GM19328 (cell line): ENCODE measurements at regions not wholly inside any gene's neighbourhood (a gene's known extent, or its start where the extent isn't known, plus 50 kb on each side); places are given as distances from the start of the nearest gene placed in this dataset.
"Not testable (repeated sequence)": the region's sequence is repeated elsewhere in the genome, so short reads cannot be mapped to it uniquely, and the experiment has no call there.

Experiments used
- ATAC-seq: cut with Tn5 transposase; IDR thresholded peaks from one replicate; pipeline ENCODE4 v1.9.1; 2021; ENCODE audit warnings: mild to moderate bottlenecking, moderate library complexity; ENCODE audit not compliant: unreplicated experiment

DNA sequence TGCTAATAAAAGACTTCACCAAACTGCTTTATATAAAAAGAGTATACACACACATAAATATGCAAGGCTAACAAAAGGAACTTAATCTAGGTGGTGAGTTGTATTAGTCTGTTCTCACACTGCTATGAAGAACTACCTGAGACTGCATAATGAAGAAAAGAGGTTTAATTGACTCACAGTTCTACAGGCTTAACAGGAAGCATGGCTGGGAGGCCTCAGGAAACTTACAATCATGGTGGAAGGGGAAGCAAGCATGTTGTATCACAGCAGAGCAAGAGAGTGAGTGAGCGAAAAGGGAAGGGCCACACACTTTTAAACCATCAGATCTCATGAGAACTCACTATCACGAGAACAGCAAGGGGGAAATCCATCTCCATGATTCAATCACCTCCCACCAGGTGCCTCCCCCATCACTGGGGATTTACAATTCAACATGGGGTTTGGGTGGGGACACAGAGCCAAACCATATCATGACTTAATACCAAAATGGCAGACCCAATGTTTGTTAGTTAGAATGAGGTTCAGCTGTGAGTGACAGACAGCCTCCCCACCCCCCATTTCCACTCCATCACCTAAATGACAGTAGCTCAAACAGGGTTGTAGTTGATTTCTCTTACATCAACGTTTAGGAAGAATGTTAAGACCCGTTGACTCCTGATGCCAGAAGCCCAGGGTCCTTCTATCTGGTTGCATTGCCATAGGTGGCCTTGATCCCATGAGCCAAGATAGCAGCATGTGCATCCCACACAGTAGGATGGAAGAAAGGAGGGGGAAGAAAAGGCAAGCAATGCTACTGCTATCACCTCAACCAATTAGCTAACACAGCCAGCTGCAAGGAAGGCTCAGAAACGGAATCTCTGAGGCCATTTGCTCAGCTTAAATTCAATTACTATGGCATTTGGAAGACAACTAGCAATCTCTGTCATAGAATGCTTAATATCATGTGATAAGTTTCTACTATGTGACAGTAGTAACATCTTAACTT is 77.0 kb downstream of the CCDC71L start:
- no peak for ATAC-seq

DNA sequence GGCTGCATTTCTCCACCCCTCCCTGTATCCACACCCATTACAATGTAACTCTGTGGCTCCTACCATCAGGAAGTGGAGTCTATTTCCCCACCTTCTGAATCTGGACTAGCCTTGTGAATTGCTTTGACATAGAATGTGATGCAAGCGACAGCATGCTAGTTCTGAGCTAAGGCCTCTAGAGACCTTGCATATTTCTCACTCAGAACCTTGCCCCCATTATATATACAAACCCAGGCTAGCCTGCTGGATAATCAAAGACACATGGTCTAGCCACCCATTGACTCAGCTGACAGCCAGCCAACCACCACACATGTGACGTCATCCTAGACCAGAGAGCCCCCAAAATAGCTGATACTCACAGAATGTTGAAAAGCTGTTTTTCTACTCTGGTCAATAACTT is 77.9 kb downstream of the CCDC71L start:
- ATAC-seq: no peak

DNA sequence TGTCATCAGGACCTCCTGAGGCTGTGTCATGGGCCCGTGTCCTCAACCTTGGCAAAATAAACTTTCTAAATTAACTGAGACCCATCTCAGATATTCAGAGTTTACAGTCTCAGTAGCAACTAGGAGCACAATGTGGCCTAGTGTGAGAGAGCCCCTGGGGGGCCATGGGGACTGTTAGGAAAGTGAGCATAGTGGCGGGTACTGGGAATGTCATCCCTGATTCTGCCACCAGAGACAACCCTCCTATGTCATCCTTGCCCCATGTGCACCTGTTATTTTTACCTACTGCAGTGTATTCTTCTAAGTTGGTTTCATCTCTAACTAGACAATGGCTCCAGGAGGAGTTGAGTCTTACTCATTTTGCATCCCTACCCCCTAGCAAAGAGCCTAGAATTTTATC is 78.6 kb downstream of the CCDC71L start:
- no peak for ATAC-seq

DNA sequence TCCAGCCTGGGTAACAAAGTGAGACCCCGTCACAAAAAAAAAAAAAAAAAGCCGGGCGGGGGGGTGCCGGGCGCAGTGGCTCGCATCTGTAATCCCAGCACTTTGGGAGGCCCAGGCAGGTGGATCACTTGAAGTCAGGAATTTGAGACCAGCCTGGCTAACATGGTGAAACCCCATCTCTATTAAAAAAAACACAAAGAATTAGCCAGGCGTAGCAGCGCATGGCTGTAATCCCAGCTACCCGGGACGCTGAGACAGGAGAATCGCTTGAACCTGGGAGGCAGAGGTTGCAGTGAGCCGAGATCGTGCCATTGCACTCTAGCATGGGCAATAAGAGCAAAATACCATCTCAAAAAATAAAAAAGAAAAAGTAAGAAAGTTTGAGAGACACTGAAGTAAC is 81.9 kb downstream of the CCDC71L start:
- ATAC-seq: not testable (repeated sequence)

DNA sequence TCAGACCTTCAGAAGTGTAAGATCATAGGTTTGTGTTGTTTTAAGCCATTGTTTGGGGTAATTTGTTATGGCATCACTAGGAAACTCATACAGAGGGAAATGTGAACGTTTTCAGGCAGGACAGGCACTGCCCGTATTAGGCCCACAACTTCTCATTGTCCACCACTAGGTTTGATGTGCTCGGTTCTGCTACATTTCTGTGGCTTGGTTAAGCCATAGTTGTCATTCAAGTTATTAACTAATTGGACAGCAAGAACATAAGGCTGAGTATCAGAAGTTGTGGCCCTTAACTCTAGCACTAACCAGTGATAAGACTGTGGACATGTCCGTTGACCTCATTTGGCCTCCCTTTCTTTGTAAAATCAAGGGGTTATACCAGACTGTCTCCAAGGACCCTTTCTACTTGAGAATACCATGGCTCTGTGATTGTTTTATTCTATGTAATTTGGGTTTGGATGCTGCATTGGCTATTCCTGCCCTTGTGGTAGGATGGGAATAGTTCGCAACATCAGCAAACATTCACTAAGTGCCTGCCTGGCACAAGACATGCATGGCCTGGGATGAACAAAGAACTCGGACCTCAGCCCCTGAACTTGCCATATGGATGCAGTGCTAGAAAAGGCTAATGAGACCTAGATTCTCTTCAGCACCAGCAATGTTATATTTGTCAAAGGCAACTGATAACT is 85.7 kb downstream of the CCDC71L start:
- ATAC-seq: no peak

DNA sequence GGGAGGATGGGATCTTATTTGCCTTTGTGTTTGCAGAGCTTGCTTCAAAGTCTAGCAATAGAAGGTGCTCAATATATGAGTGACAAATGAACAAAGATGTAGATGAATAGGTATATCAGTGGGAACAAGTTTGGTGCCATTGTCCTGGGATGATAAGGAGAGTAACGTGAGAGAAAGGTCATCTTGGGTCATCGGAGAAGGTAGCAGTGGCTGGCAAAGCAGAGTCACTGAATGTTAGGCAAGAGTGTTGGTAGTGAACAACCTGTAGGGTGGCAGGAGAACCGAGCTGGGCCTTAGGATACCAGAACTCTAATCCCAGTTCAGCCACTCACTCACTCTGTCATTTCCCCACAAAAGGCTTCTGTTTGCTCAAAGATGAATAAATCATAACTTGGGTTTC is 87.2 kb downstream of the CCDC71L start:
- ATAC-seq: no peak

DNA sequence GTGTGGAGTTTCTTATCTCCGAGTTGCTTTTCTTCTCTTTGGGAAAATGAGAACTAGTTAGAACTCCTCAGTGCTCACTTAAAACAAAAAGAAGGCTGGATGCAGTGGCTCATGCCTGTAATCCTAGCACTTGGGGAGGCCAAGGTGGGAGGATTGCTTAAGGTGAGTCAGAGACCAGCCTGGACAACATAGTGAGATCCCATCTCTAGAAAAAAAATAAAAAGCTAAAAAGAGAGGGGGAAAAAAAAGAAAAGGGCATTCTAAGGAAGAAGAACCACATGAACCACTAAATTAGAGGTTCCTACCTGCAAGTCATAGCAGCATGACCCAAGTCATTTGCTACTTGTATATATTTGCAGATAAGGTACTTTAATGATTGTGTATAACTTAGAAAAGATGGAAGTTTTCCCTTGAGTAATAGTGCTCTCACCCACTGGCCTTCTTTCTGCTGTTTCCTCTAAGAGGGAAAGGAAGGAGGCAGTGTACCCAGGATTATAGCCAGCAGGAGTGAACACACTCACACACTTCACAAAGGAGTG is 87.8 kb downstream of the CCDC71L start:
- ATAC-seq: no peak

DNA sequence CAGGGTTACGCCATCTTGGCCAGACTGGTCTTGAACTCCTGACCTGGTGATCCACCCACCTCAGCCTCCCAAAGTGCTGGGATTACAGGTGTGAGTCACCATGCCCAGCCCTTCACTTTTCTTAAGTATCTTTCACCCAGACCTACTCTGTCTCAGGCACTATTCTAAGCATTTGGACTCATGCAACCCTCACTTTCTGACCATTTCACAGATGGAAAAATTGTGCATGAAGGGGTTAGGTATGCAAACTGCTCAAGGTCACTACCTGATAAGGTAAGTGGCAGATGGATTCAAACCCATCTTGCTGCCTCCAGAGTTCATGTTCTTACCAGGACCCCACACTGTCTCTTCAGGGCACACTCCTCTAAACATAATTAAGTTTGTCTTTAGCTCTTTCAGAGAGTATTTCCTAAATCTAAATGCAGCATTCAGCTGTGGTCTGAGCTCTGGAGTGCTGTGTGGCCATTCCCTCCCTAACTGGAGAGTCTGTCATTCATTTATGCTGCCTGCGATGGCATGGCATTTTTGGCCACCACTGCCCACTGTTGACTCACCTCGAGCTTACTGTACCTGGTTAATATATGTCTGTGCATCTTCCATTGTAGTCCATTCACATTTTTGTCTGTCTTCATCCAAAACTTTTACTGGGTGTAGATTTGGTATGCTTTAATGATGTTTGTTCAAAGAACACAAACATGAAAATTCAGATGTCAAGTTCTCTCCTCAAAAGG is 88.4 kb downstream of the CCDC71L start:
- ATAC-seq: no peak

DNA sequence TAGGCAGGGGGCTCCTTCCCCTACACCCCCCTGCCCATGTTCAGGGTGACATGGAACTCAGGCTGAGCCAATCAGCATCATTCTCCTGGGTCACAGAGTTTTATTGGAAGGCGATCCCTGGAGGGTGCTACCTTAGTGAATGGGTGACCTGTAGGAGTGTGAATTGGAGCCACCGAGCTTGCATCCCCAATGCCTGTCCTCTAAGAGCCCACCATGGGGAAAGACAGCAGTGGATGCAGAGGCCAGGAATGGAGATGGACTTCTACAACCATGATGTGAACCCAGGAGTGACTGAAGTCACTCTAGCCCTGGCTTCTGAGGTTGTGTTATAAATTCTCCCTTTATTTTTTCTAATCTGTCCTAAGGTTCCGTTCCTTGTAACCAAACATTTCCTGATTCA is 89.4 kb downstream of the CCDC71L start:
- ATAC-seq: no peak

DNA sequence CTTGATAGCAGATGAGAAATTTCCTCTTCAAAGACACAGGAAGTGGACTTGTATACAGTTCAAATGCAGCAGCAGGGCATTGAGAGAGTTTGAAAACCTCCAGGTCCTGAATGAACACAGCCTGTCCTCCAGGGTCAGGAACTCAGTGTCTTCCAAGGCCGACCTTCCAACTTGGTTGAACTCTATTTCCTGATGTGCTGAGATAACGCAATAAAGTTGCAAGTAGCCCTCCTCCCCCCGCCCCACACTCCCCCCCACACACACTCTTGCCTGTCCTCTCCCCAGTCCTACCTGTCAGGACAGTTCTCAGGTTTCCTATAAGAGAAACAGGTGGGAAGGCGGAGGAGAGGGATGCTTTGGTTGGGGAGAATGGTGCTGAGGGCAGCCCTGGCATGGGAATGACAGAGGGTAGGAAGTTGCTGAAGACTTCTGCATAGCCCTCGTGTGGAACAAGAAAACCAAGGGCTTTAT is 90.0 kb downstream of the CCDC71L start:
- ATAC-seq: no peak

DNA sequence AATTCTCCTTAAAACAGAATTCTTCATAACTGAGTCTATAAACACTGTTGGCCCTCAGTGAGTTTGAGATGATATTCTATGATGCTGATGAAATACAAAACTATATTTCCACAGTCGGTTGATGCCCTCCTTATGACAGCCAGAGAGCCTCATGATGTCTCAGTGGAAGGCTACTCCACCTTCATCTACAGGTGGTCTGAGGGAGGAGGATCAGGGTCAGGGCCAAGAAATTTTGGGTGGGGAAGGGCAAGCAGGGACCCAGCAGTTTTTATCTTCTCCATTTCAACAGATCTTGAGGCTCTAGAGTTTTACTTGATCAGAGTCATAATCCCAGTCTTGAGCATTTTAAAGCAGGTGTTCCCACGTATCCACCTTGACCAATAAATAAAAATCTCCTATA is 90.8 kb downstream of the CCDC71L start:
- ATAC-seq: no peak

DNA sequence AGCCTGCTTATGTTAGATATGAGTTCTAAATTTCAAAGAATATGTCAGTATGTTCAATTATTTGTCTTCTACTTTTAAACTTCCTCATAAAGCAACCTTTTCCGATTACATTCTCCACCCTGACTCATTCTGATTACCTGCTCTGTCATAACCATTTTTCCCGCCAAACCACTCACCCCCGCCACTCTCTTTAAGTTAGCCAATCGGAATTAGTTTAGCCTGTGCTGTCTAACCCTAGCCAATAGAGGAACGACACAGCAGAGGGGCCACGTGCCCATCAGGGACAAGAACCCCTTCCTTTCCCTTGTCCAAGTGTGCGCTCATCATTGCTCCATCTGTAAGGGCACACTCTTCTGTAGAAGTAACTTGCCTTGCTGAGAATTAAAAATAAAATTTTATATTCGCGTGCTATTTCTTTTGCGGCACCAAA is 91.4 kb downstream of the CCDC71L start:
- no peak for ATAC-seq

DNA sequence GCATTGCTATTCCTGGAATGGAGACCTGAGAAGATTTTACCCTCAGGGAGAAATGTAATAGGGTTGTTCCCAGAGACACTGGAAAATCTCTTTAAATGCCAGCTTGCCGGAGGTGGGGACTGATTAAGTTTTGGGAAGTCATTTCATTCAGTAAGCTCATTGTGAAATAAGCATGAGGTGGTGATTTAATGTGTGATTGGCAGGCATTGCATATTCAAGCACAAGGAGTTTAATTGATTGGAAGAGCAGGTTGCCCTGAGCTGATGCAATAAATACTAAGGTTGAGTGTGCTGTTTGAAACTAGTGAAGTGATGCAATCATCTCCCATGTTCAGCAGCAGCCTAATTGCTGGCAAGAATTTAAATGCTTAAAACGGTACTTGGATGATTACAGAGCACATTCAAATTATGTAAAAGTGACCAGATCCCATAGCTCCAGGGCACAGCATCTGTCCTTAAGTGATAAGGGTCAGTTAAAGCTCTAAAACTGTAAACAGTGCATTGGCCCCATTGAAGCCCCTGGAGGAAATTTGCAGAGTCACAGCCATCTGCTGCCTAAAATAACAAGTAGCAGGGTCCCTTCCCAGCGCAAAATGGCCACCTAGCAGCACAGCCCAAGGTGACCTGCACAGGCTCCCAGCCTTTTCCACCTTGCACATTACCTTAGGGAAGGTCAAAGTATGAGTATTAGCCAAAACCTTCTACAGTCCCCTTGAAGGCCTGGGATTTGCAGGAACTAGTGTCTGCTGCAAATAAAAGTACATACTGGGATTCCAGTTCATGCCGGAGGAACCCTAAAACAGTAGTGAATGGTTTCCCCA is 92.1 kb downstream of the CCDC71L start:
- no peak for ATAC-seq

DNA sequence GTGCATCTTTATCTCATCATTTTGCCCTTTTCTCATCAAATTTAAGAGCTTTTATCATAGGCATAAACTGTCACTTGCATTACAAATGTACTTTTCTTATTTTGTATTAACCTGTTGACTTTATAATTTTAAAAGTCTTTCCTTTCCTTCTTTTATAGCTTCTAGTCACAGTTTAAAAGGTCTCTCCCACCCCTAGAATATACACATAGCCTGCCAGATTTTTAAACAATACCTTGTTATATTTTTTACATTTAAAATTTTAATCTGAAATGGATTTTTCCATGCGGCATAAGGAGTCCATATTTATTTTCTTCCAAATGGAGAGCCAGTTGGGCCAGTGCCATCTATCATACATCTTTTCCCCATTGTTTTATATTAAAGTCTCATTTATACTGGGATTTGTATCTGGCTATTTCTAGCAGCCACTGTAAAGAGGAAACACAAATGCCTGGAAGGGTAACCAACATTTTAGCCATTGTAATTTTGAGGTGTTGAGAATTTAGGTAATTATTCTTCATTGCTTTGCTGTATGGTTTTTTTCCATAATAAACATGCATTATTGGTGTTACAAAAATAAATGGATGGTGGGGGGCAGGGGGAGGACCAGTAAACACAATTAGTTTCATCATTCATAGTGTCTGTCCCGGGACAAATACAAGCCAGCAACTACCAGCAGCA is 92.8 kb downstream of the CCDC71L start:
- no peak for ATAC-seq

DNA sequence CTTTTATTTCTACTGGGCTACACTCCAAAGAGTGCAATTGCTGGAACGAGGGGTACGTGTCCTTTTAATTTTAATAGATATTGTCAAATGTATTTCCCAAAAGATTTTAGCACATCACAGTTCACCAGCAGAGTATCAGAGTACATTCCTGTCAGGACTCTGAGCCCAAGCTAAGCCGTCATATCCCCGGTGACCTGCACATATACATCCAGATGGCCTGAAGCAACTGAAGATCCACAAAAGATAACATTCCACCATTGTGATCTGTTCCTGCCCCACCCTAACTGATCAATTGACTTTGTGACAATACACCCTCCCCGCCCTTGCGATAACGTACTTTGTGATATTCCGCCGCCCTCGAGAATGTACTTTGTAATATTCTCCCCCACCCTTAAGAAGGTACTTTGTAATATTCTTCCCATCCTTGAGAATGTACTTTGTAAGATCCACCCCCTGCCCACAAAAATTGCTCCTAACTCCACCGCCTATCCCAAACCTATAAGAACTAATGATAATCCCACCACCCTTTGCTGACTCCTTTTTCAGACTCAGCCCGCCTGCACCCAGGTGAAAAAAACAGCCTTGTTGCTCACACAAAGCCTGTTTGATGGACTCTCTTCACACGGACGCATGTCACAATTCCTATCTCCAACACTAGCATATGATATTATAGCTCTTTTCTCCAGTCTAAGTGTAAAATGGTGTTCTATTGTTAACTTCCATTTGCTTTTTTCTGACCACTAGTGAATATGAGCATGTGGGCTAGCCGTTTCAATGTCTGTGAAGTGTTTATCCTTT is 93.6 kb downstream of the CCDC71L start:
- not testable (repeated sequence) for ATAC-seq

DNA sequence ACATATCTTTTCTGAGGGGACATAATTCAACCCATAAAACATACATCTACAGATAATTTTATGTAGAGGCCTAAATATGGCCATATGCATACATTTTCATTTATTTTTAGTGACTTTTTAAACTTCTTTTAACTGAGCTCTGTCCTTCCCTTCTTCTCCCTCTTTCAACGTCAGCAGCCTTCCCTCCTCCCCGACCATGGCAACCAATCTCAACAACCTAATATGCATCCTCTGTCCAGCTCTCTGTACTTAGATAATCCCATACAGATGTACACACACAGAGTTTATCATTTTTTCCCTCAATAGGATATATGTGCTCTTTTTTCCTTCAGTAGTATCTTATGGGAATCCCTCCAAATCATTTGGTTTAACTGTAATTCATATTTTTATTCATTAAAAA is 94.3 kb downstream of the CCDC71L start:
- no peak for ATAC-seq

DNA sequence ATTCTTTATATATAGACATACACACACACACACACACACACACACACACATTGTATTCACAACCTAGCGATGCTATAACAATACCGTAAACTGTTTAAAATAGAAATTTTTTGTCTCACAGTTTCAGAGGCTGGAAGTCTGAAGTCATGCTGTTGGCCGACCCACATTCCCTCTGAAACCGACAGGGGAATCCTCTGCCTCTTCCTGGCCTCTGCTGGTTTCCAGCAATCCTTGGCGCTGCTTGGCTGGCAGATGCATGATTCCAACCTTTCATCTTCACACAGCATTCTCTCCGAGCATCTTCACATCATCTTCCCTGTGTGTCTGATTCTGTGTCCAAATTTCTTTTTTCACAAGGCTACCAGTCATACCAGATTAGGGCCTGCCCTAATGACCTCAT is 94.8 kb downstream of the CCDC71L start:
- no peak for ATAC-seq

DNA sequence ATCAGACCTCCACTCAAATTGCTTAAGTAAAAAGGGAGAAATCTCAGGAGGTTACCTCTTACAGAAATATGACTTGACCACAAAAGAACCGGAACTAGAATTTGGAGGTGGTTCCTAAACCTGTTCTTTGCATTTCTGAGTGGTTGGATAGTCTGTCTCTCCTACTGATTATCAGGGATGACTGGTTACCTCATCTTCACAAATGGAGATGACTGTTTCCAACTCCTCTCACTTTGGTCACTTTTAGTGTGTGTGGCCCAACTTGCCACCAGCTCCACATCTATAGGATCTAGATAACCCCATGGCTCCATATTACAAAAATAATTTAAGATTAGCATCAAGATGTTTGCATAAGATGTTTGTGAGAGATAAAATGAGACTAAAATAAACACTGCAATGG is 95.5 kb downstream of the CCDC71L start:
- no peak for ATAC-seq
